ENCODE measurements at regions not wholly inside any gene's neighbourhood (a gene's known extent, or its start where the extent isn't known, plus 50 kb on each side); places are given as distances from the start of the nearest gene placed in this dataset.

- TF ChIP-seq YY1 (IDR thresholded peaks at IDR 0.05; ENCODE audit: insufficient read depth, insufficient read length), result no peak
- no peak for TF ChIP-seq ZNF274 (IDR thresholded peaks at IDR 0.05; ENCODE audit: low read depth, low read length)
These were observed 395.3 kb downstream of the NYAP2 start for GRCh38 chr2:225794652-225795400.
